ENCODE measurements at regions not wholly inside any gene's neighbourhood (a gene's known extent, or its start where the extent isn't known, plus 50 kb on each side); places are given as distances from the start of the nearest gene placed in this dataset.

DNA sequence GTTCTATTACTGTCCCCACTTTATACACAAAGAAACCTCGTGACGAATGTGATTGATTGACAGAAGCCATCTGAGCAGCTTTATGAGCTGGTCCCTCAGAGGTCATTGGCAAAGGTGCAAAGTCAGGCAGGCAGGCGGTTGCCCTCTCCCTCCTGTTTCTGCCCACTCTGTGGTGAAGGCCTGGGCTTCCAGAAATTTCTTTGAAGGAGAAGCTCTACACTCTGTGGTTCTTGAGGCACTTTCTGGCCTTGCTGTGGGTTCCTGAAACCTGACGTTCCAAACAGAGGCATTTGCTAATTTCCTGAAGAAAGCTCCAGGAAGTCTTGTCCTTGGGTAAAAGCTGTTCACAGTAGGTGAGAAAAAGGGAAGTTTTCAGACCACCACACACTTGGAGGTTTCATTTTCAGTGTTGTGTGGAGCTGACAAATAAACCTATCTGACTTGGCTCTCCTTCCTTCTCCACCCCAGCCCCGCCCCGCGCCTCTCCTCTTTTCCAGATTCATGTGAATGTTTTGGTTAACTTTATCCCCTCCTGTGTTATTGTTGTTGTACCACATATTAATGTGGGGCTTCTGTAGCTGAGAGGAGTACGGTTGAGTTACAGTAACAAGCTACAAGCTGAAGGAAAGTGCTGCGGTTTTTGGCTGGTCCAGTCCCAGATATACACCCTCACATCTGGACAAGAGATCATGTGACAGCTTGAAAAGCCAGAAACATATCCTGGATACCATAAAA lies 274.1 kb downstream of the CLIC5 start:
- peak; percentile 76 for DNase-seq (ENCODE audit: low read depth)

DNA sequence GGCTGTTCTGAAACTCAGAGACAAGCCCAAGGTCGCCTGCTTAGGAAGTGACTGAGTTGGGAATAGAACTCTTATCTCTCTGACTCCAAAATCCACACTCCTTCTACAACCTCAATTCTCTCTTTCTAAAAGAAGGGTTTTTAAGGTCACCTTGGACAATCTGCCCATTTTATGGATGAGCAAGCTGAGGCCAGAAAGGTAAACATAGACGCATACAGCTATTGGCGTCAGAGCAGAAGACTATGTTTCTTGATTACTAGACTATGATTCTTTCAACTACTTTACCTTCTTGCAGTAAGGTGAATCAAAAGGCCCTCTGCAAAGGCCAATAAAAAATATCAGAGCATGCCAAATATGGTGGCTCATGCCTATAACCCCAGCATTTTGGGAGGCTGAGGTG lies 276.6 kb downstream of the CLIC5 start:
- no peak for DNase-seq (ENCODE audit: low read depth)

GRCh38 chr6:45738057-45738455 lies 277.6 kb downstream of the CLIC5 start:
- DNase-seq (ENCODE audit: low read depth): no peak

- no peak for DNase-seq (ENCODE audit: low read depth)
Observed at GRCh38 chr6:45737331-45738056, 278.2 kb downstream of the CLIC5 start.

DNA sequence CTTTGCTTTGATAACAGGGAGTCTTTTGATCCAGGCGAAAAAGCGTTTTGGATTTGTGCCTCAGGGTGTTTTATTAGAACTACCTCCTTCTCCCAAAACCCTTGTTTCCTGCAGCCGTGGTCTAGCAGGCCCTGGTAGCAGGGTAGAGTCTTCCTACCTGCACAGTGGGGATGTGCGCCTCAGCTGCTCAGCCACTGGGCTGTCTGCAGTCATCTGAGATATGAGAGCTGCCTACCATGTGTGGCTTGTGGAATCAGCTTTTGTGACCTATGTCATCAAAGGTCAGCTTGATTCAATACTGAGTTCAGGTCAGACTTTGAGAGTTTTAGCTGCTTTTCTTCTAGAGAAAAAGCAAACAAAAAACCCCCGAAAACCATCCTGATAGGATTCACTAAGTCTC lies 279.5 kb downstream of the CLIC5 start:
- DNase-seq (ENCODE audit: low read depth): no peak

DNA sequence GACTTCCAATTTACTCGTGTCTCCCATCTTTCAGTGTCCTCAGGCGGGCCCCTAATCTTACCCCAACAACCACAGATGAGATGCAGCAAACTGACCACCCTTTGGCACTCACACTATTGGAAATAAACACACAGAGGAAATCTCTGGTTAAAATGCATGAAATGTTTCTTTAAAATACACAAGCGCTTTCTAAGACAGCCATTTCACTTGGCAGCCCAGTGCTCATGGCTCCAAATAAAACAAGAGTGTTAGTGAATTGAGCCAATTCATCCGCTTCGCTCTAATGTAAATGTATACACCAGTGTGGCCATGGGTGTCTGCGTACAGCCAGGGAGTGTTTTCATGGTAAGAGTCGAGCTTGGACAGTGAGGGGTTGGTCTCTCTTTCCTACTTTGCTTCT lies 282.9 kb downstream of the CLIC5 start:
- no peak for DNase-seq (ENCODE audit: low read depth)

GRCh38 chr6:45730232-45730631 lies 285.4 kb downstream of the CLIC5 start:
- DNase-seq (ENCODE audit: low read depth): no peak

GRCh38 chr6:45728674-45729073 lies 287.0 kb downstream of the CLIC5 start:
- DNase-seq (ENCODE audit: low read depth): peak; percentile 76

DNA sequence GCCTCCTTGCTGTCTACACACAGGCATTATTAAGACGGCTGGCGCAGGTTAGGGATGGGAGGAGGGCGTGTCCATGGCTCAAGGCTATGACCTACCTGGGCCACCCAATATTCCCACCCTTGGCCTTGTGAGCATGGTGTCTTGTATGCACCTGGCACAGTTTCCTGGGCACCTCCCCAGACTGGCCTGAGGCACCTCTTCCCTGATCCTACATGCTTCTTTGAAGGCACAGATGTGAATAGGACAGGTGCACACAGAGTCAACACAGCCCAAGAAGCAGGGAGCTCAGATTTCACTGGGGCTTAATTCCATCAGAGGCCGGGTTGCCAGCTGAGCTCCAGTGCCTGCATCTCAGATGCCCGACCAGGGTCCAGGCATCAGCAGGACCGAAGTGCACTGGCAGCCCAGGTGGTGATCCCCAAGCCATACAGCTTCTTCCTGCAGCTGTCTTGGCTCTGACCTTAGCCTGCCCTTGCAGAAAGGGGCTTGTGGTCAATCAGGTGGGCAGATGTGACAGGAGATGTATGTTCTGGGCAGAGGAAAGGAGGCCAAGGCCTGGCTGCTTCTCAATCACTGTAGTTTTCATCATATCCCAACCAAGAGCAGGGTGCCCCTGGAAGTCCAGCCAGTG lies 287.7 kb downstream of the CLIC5 start:
- DNase-seq (ENCODE audit: low read depth): no peak

DNA sequence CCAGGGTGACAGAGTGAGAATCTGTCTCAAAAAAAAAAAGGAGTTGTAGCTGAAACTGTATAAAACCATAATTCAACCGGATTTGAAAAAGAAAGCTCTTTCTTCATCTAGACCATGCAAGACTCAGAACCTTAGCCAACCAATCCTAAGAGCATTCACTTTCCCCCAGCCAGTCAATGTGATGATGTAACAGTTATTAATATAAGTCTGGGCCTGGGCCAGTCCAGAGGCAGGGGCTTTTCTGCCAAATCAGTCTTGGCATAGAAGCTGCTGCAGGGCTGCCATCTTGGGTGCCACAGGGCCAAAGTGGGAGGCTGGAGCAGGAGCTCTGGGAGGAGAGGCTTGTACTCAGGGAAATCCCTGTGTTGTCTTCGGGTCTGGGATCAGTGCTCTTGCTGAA lies 288.4 kb downstream of the CLIC5 start:
- DNase-seq (ENCODE audit: low read depth): peak; percentile 35

DNA sequence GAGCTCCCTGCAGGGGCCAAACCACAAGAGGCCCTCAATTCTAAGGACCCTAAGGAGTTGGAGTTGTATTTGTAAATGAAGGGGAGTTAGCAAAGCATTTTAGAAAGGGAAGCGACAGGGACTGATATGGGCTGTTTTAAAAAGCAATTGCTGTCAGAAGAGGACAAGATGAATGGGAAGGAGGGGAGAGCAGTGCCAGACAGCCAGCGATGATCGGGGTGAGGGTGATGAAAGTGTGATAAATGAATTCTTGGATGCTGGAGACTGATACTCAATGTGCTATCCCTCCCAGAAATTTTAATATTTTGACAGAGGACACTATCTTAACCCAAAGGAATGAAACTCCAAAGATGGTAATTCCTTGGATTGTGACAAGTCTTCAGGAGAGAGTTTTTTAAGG lies 289.2 kb downstream of the CLIC5 start:
- DNase-seq (ENCODE audit: low read depth): no peak

DNA sequence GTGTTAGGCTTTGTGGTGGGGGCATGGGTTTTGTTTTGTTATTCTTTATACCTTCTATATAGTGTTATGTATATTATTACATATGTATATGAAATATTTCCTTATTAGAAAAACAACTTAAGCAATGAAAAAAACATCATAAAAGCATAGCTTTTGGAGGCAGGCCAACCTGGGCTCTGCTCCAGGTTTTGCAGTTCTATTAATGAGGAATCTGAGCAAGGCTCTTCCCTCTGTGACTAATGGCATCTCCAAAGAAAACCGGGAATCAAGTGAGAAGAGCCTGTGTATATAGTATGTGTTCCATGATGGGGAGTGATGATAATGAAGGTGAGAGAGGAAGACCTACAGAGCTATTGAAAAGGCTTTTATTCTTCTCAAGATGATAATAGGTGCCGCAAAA lies 291.1 kb downstream of the CLIC5 start:
- DNase-seq (ENCODE audit: low read depth): peak; percentile 89

- no peak for DNase-seq (ENCODE audit: low read depth)
Observed at GRCh38 chr6:45724027-45724426, 291.6 kb downstream of the CLIC5 start.

GRCh38 chr6:45722876-45723275 lies 292.8 kb downstream of the CLIC5 start:
- DNase-seq (ENCODE audit: low read depth): no peak

DNA sequence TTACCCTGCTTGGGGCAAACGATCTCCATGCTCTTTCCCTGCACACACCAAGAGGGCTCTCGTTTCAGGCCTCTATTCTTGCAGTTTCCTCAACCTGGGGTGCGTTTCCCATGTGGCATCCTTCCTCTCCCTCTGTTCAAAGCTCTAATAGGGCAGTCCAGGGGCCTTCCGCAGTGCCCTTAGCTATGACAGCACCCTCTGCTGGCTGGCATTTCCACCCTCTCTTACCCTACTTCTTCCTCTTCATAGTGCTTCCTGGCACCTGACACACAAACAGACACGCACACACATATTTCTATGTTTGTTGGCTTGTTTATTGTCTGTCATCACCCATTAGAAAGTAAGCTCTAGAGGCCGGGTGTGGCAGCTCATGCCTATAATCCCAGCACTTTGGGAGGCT lies 294.0 kb downstream of the CLIC5 start:
- DNase-seq (ENCODE audit: low read depth): no peak

GRCh38 chr6:45718871-45719270 lies 296.8 kb downstream of the CLIC5 start:
- no peak for DNase-seq (ENCODE audit: low read depth)

DNA sequence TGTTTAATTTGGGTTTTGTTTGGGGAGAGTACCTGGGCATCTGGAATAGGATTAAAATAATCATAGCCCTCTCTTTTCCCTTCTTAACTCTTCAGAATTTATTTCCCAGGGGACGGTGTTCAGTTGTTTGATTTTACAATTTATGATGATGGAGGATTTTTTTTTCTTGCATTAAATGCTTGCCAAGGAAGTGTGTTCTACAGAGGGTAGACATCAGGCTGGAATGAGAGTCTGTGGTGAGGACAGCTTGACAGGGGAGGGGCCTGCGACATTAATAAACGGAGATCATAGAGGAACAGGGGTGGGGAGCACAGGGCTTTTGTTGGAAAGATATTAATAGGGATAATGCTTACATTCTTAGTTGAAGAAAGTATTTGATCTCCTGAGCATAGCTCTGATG lies 297.5 kb downstream of the CLIC5 start:
- DNase-seq (ENCODE audit: low read depth): no peak

DNA sequence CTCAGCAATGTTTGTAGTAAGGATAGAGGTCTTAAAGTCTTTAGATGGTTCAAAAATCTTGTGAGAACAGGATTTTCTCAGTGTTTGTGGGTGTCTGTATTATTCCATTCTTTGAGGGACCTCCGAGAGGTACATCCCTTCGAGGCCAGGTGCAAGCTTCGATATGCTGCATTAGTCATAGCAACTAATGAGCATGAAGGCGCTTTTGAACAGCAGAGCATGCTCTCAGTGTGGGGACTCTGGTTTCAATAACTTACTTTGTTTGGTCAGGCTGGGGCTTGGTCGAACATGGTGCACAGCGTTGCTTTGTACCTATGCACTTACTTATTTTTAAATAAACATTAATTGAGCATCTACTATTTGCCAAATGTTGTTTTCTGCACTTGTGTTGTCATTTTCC lies 297.9 kb downstream of the CLIC5 start:
- no peak for DNase-seq (ENCODE audit: low read depth)

DNA sequence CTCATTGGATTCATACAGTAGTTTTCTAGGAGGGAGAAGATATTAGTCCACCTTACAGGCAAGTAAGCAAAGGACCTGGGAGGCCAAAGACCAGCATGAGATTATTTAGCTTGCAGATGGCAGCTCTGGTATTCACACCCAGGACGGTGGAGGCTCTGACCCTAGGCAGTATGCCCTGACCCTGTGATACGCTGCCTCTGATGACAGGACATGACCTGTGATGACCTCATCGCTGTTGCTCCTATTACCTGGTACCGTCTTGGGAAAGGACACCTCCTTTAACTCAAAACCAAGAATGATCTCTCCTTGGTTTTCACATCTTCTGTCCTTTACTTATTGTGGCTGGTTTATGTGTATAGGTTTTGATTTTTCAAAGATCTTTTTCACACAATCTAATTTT lies 298.6 kb downstream of the CLIC5 start:
- DNase-seq (ENCODE audit: low read depth): no peak

GRCh38 chr6:45715508-45715803 lies 300.2 kb downstream of the CLIC5 start:
- DNase-seq (ENCODE audit: low read depth): no peak

GRCh38 chr6:45714741-45715507 lies 300.7 kb downstream of the CLIC5 start:
- peak; percentile 88 for DNase-seq (ENCODE audit: low read depth)

GRCh38 chr6:45714006-45714730 lies 301.5 kb downstream of the CLIC5 start:
- peak; percentile 14 for DNase-seq (ENCODE audit: low read depth)
